Thyroid gland (tissue), 4 donors: ENCODE measurements at regions not wholly inside any gene's neighbourhood (a gene's known extent, or its start where the extent isn't known, plus 50 kb on each side); places are given as distances from the start of the nearest gene placed in this dataset.

Source experiments
- POLR2A ChIP-seq, 2 donors: fragments of 450-650 bp; IDR thresholded peaks; one replicate each; pipeline ENCODE4 v1.6.1; 2017; ENCODE audit warnings: antibody characterized with exemption in 2 of 2, mild to moderate bottlenecking in 2 of 2, moderate library complexity in 1 of 2
- TF ChIP-seq, protein P1 (sequence below), 6 experiments: fragments of 200-600 bp in 3 of 6; fragments of 450-650 bp in 3 of 6; sonication (generic) in 3 of 6; IDR thresholded peaks; one replicate each; pipeline ENCODE4 v1.5.1; 2016 to 2019; ENCODE audit warnings: antibody characterized with exemption in 6 of 6, mild to moderate bottlenecking in 2 of 6, inconsistent platforms in 1 of 6, moderate library complexity in 1 of 6

DNA sequence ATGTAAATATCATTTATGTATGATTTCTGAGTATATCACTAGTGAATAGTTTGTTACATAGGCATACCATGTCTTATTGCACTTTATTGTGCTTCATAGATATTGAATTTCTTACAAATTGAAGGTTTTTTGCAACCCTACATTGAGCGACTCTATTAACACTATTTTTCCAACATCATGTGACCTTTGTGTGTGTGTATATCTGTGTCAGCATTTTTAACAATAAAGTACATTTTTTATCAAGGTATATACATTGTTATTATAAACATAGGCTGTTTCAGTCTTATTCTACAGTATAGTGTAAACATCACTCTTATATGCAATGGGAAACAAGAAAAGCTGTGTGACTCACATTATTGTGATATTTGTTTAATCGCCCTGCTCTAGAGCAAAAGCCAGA lies 1944.9 kb downstream of the TP53TG3F start:
- TF ChIP-seq, protein P1, sequence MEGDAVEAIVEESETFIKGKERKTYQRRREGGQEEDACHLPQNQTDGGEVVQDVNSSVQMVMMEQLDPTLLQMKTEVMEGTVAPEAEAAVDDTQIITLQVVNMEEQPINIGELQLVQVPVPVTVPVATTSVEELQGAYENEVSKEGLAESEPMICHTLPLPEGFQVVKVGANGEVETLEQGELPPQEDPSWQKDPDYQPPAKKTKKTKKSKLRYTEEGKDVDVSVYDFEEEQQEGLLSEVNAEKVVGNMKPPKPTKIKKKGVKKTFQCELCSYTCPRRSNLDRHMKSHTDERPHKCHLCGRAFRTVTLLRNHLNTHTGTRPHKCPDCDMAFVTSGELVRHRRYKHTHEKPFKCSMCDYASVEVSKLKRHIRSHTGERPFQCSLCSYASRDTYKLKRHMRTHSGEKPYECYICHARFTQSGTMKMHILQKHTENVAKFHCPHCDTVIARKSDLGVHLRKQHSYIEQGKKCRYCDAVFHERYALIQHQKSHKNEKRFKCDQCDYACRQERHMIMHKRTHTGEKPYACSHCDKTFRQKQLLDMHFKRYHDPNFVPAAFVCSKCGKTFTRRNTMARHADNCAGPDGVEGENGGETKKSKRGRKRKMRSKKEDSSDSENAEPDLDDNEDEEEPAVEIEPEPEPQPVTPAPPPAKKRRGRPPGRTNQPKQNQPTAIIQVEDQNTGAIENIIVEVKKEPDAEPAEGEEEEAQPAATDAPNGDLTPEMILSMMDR (IDR thresholded peaks at IDR 0.05): no peak
- TF ChIP-seq POLR2A (IDR thresholded peaks at IDR 0.05): no peak
